Stimulated activated CD4-positive, alpha-beta T cell treated with anti-CD3 and anti-CD28 coated beads, Interleukin-12 subunit alpha, Interleukin-12 subunit beta, amount 100 ng/mL, for 24 hours (primary cell): ENCODE measurements at regions not wholly inside any gene's neighbourhood (a gene's known extent, or its start where the extent isn't known, plus 50 kb on each side); places are given as distances from the start of the nearest gene placed in this dataset.
"Not testable (repeated sequence)": the region's sequence is repeated elsewhere in the genome, so short reads cannot be mapped to it uniquely, and the experiment has no call there.

ENCODE experiments used
- DNase-seq, 2 experiments: peaks; one replicate each; pipeline ENCODE4 v3.0.0-alpha.2; 2020; ENCODE audit warnings: low read depth in 2 of 2

- not testable (repeated sequence) for DNase-seq
Measured at GRCh38 chr6:120930500-120930899, 403.8 kb downstream of the TBC1D32 start.

- no peak for DNase-seq
Measured at GRCh38 chr6:120924214-120924613, 410.1 kb downstream of the TBC1D32 start.

GRCh38 chr6:120918137-120918536, 416.1 kb downstream of the TBC1D32 start:
- DNase-seq: no peak

GRCh38 chr6:120916844-120917243, 417.4 kb downstream of the TBC1D32 start:
- no peak for DNase-seq

GRCh38 chr6:120913486-120913885, 420.8 kb downstream of the TBC1D32 start:
- DNase-seq: no peak

GRCh38 chr6:120908767-120909166, 425.5 kb downstream of the TBC1D32 start:
- no peak for DNase-seq

GRCh38 chr6:120903836-120904235, 430.4 kb downstream of the TBC1D32 start:
- no peak for DNase-seq

GRCh38 chr6:120899932-120900331, 434.3 kb downstream of the TBC1D32 start:
- no peak for DNase-seq

- no peak for DNase-seq
Measured at GRCh38 chr6:120894077-120894476, 440.2 kb downstream of the TBC1D32 start.

GRCh38 chr6:120876931-120877330, 457.3 kb downstream of the TBC1D32 start:
- no peak for DNase-seq

- no peak for DNase-seq
Measured at GRCh38 chr6:120876424-120876823, 457.9 kb downstream of the TBC1D32 start.

GRCh38 chr6:120875900-120876299, 458.4 kb downstream of the TBC1D32 start:
- no peak for DNase-seq

- DNase-seq: no peak
Measured at GRCh38 chr6:120874422-120874821, 459.9 kb downstream of the TBC1D32 start.

GRCh38 chr6:120873125-120873865, 461.0 kb downstream of the TBC1D32 start:
- DNase-seq: no peak

- DNase-seq: no peak
Measured at GRCh38 chr6:120872262-120872578, 462.1 kb downstream of the TBC1D32 start.

GRCh38 chr6:120871416-120872261, 462.6 kb downstream of the TBC1D32 start:
- DNase-seq: no peak

GRCh38 chr6:120869397-120869796, 464.9 kb downstream of the TBC1D32 start:
- DNase-seq: no peak

GRCh38 chr6:120857422-120857821, 476.9 kb downstream of the TBC1D32 start:
- DNase-seq: no peak

GRCh38 chr6:120854583-120854982, 479.7 kb downstream of the TBC1D32 start:
- DNase-seq: no peak

- DNase-seq: no peak
Measured at GRCh38 chr6:120853489-120853888, 480.8 kb downstream of the TBC1D32 start.

- DNase-seq: no peak
Measured at GRCh38 chr6:120852293-120852849, 481.9 kb downstream of the TBC1D32 start.

- no peak for DNase-seq
Measured at GRCh38 chr6:120826253-120826652, 508.0 kb downstream of the TBC1D32 start.

- DNase-seq: no peak
Measured at GRCh38 chr6:120816794-120817193, 517.5 kb downstream of the TBC1D32 start.
